ENCODE measurements at regions not wholly inside any gene's neighbourhood (a gene's known extent, or its start where the extent isn't known, plus 50 kb on each side); places are given as distances from the start of the nearest gene placed in this dataset.

DNA sequence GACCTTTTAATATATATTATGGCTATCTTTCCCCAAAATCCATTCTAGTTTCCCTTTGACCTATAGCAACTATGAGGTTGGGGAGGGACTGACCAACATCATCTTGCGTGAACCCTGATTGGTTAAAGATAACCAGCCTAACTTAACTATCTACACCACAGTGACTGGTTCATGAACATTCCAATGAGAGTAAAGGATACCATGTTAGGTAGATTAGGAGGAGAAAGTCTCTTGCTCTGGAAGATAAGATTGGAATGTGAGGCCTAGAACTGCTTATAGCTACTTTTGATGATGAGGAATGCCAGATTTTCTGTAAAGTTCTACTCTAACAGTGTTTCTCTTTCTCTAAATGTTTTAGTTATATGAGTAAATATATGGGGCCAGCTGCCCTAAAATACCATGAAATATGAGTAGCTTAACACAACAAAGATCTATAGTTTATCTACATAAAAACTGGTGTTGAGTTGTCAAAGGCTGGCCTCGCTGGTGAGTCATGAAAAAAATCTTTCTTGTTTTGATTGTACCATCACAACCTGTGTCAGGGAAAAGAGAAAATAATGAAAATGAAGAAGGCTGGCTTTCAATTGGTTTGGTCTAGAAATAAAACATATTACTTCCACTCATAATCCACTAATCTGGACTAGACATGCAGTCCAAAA, 481.4 kb downstream of the NSUN3 start:
- no peak for DNase-seq (ENCODE audit: low spot score)
- TF ChIP-seq, protein P1, sequence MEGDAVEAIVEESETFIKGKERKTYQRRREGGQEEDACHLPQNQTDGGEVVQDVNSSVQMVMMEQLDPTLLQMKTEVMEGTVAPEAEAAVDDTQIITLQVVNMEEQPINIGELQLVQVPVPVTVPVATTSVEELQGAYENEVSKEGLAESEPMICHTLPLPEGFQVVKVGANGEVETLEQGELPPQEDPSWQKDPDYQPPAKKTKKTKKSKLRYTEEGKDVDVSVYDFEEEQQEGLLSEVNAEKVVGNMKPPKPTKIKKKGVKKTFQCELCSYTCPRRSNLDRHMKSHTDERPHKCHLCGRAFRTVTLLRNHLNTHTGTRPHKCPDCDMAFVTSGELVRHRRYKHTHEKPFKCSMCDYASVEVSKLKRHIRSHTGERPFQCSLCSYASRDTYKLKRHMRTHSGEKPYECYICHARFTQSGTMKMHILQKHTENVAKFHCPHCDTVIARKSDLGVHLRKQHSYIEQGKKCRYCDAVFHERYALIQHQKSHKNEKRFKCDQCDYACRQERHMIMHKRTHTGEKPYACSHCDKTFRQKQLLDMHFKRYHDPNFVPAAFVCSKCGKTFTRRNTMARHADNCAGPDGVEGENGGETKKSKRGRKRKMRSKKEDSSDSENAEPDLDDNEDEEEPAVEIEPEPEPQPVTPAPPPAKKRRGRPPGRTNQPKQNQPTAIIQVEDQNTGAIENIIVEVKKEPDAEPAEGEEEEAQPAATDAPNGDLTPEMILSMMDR (IDR thresholded peaks at IDR 0.05), result no peak
- H3K4me1 ChIP-seq (ENCODE audit: control insufficient read depth in 1 of 2, low read depth in 2 of 2), result no peaks in the 10 kb centered on the region

DNA sequence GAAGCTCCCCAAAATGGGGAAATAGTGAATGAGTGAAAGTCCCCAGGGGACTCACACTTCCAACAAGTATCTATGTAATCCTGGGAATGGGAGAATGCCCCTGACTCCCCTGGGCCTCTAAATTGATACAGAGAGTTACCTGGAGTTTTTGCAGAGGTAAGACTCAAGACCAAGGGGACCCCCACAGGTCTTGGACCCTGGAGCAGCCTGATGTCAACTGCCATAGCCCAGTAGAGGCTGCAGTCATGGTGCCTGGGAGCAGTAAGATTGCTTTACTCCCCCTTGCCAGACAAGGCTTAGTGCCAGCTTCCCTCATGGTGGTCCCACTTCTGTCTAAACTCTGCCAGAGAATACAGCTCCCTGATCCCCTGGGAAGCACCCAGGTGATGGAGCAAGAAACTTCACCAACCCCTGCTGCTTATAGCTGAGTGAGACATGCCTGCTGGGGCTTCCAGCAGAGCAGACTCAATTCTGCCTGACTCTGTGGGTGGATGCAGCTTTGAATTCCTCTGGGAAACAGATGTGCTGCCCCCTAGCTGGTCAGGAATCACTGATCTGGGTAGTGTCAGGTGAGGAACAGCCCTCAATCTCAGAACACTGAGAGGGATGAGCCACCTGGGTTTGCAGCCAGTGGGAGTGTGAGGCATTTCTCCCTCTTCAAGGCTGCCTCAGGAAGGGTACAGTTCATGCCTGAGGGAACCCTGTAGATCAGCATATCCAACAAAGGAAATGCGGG, 485.9 kb downstream of the NSUN3 start:
- Histone ChIP-seq H3K4me3 (no peak overlapping the region), H3K4me1 (ENCODE audit: control insufficient read depth in 1 of 2, low read depth in 2 of 2) (no peaks in the 10 kb centered on the region), H3K9me3 (no peaks in the 10 kb centered on the region), H3K27ac (no peak overlapping the region), H3K36me3 (no peaks in the 10 kb centered on the region), H3K27me3 (replicated peaks; ENCODE audit: insufficient read depth) (no peaks in the 10 kb centered on the region)
- ATAC-seq (ENCODE audit: insufficient number of reproducible peaks, low FRiP score, low read depth) (no peak), DNase-seq (ENCODE audit: low spot score) (no peak)
- TF ChIP-seq, protein P1 (IDR thresholded peaks at IDR 0.05), result no peak

More for the DNA sequence above, 481.4 kb downstream of the NSUN3 start:
- H3K27ac ChIP-seq, result no peak overlapping the region
- H3K36me3 ChIP-seq, result no peaks in the 10 kb centered on the region
- H3K4me3 ChIP-seq, result no peak overlapping the region
- H3K27me3 ChIP-seq (replicated peaks; ENCODE audit: insufficient read depth), result no peaks in the 10 kb centered on the region
- no peaks in the 10 kb centered on the region for H3K9me3 ChIP-seq
- ATAC-seq (ENCODE audit: insufficient number of reproducible peaks, low FRiP score, low read depth), result no peak

DNA sequence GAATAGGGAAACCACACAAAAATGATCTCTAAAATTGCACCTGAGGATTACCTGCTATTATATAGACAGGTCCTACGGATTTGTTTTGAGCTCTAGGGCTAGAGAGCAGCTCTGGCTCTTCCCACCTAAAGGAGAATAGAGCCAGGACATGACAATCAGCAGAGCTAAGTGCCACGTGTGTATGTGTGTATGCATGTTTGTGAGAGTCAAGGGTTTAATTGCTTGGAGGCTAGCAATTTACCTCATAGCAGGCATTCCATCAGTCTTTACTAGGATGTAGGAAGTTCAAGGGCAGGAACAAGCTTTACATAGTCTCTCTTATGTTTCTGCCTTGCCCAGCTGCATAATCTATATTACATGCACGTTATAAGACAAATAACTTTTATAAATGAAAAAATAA, 498.2 kb downstream of the NSUN3 start:
- no peak for ATAC-seq (ENCODE audit: insufficient number of reproducible peaks, low FRiP score, low read depth)
- no peak overlapping the region for H3K27ac ChIP-seq

DNA sequence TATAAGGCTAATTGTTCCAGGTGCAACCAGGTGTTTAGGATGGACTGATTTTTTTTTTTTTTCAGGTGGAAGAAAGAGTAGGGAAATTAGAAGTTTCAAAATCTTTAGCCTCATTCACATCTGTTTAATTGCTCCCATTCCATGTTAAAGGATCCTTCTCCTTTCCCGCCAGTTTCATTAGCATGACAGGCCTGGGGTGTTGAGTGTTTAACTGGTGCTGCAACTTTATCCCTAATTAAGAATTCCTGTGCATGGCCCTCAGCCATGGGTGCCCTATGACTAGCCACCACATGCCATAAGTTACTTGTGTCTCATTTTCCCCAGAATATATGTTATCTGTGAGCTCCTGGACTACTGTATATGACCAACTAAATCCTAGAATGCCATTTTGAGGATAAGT, 501.4 kb downstream of the NSUN3 start:
- no peaks in the 10 kb centered on the region for H3K36me3 ChIP-seq
- no peak overlapping the region for H3K27ac ChIP-seq
- no peaks in the 10 kb centered on the region for H3K4me1 ChIP-seq (ENCODE audit: control insufficient read depth in 1 of 2, low read depth in 2 of 2)
- no peak overlapping the region for H3K4me3 ChIP-seq
- DNase-seq (ENCODE audit: low spot score) (no peak), ATAC-seq (ENCODE audit: insufficient number of reproducible peaks, low FRiP score, low read depth) (no peak)
- TF ChIP-seq, protein P1 (IDR thresholded peaks at IDR 0.05), result no peak
- H3K9me3 ChIP-seq, result no peaks in the 10 kb centered on the region
- no peaks in the 10 kb centered on the region for H3K27me3 ChIP-seq (replicated peaks; ENCODE audit: insufficient read depth)

More for the DNA sequence above, 498.2 kb downstream of the NSUN3 start:
- no peaks in the 10 kb centered on the region for H3K4me1 ChIP-seq (ENCODE audit: control insufficient read depth in 1 of 2, low read depth in 2 of 2)
- no peak for DNase-seq (ENCODE audit: low spot score)
- no peak overlapping the region for H3K4me3 ChIP-seq
- no peaks in the 10 kb centered on the region for H3K36me3 ChIP-seq
- TF ChIP-seq, protein P1 (IDR thresholded peaks at IDR 0.05), result no peak
- no peaks in the 10 kb centered on the region for H3K27me3 ChIP-seq (replicated peaks; ENCODE audit: insufficient read depth)
- no peaks in the 10 kb centered on the region for H3K9me3 ChIP-seq

DNA sequence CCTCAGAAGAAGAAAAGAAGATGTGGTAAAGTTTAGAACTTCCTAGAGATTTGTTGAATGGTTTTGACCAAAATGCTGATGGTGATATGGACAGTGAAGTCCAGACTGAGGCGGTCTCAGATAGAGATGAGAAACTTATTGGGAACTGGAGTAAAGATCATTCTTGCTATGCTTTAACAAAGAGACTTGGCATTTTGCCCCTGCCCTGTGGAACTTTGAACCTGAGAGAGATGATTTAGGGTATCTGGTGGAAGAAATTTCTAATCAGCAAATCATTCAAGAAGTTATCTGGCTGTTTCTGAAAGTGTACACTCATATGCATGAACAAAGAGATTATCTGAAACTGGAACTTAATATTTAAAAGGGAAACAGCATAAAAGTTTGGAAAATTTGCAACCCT, 505.2 kb downstream of the NSUN3 start:
- Histone ChIP-seq H3K9me3 (no peaks in the 10 kb centered on the region), H3K27me3 (replicated peaks; ENCODE audit: insufficient read depth) (no peaks in the 10 kb centered on the region), H3K36me3 (no peaks in the 10 kb centered on the region), H3K4me3 (no peak overlapping the region), H3K4me1 (ENCODE audit: control insufficient read depth in 1 of 2, low read depth in 2 of 2) (no peaks in the 10 kb centered on the region), H3K27ac (no peak overlapping the region)
- DNase-seq (ENCODE audit: low spot score), result no peak
- ATAC-seq (ENCODE audit: insufficient number of reproducible peaks, low FRiP score, low read depth), result no peak
- TF ChIP-seq, protein P1 (IDR thresholded peaks at IDR 0.05), result no peak
